Esophagus squamous epithelium (tissue), 5 donors: ENCODE measurements at regions not wholly inside any gene's neighbourhood (a gene's known extent, or its start where the extent isn't known, plus 50 kb on each side); places are given as distances from the start of the nearest gene placed in this dataset.
A peak's percentile ranks its signal among the peaks of the same experiment; 100 is the strongest.

ENCODE experiments used
- DNase-seq: peaks from one replicate; lab custom pipeline; 2025; lab: John Stamatoyannopoulos, UW
- H3K27ac ChIP-seq, 4 donors: fragments of 200-600 bp; sonication (generic); one replicate each; pipeline ENCODE4 v1.5.1; 2016 to 2019; ENCODE audit warnings: mild to moderate bottlenecking in 1 of 4
- H3K27me3 ChIP-seq, 4 donors: fragments of 200-600 bp; sonication (generic); 1 replicate in 3 of 4; 2 replicates in 1 of 4; pipeline versions ENCODE4 v1.5.1 to v1.6.0; 2017 to 2021; ENCODE audit warnings: antibody characterized with exemption in 1 of 4
- H3K36me3 ChIP-seq, 3 donors: fragments of 200-600 bp; sonication (generic); one replicate each; pipeline ENCODE4 v1.5.1; 2016 to 2019
- H3K4me1 ChIP-seq, 3 donors: fragments of 200-600 bp; sonication (generic); one replicate each; pipeline ENCODE4 v1.5.1; 2017 to 2019
- H3K4me3 ChIP-seq, 4 donors: fragments of 200-600 bp; sonication (generic); 1 replicate in 3 of 4; 2 replicates in 1 of 4; pipeline ENCODE4 v1.5.1; 2016 to 2019; ENCODE audit warnings: mild to moderate bottlenecking in 2 of 4, moderate library complexity in 1 of 4
- H3K9me3 ChIP-seq, 3 donors: fragments of 200-600 bp; sonication (generic); one replicate each; pipeline ENCODE4 v1.5.1; 2016 to 2019
- CTCF ChIP-seq, 6 experiments: fragments of 450-650 bp in 4 of 6; fragments of 200-600 bp in 2 of 6; sonication (generic) in 2 of 6; IDR thresholded peaks; one replicate each; pipeline ENCODE4 v1.5.1; 2016 to 2019; ENCODE audit warnings: antibody characterized with exemption in 6 of 6, mild to moderate bottlenecking in 4 of 6, moderate library complexity in 4 of 6
- POLR2A ChIP-seq, 4 donors: fragments of 450-650 bp; IDR thresholded peaks; one replicate each; pipeline ENCODE4 v1.6.1; 2017; ENCODE audit warnings: antibody characterized with exemption in 4 of 4, mild to moderate bottlenecking in 4 of 4, moderate library complexity in 3 of 4
- WGBS, 2 donors: methylation state at CpG; one replicate each; pipeline ENCODE4 v1.1.5; 2018; 5-methylcytosine and 5-hydroxymethylcytosine counted together
- intact Hi-C: fragments of 100-400 bp; cut with DNase I; formaldehyde crosslinking; loops from one replicate; pipeline ENCODE4 v1.15.0; 2022
- donor health status: DM: yes; HTN: yes; CAD: no.

GRCh38 chr20:19945732-19946670 is 71.2 kb upstream of the NAA20 start:
- Histone ChIP-seq H3K4me3 (no peak overlapping the region), H3K4me1 (peaks cover 16 to 73% (median 45%) of the 10 kb centered on the region in 3 donors), H3K27me3 (no peaks in the 10 kb centered on the region), H3K9me3 (no peaks in the 10 kb centered on the region), H3K27ac (peak overlapping the region; percentile 64 to 80 (median 76)), H3K36me3 (peaks cover 0 to 43% (median 0%) of the 10 kb centered on the region in 3 donors)
- intact Hi-C loops, result no loop called here
- TF ChIP-seq POLR2A (IDR thresholded peaks at IDR 0.05), result no peak
- no peak for TF ChIP-seq CTCF (IDR thresholded peaks at IDR 0.05)
- WGBS, 2 donors, result 83 to 94% methylated on average over 10 to 12 of the region's 14 CpGs
- DNase-seq, result no peak

- DNase-seq, result no peak
- Histone ChIP-seq H3K36me3 (peaks cover 0 to 50% (median 0%) of the 10 kb centered on the region in 3 donors), H3K27ac (peak overlapping the region; percentile 13 to 76 (median 52)), H3K4me3 (no peak overlapping the region), H3K27me3 (no peaks in the 10 kb centered on the region), H3K4me1 (peaks cover 16 to 55% (median 41%) of the 10 kb centered on the region in 3 donors), H3K9me3 (no peaks in the 10 kb centered on the region)
- intact Hi-C loops, result no loop called here
- TF ChIP-seq CTCF (IDR thresholded peaks at IDR 0.05) (no peak), POLR2A (IDR thresholded peaks at IDR 0.05) (no peak)
- WGBS, 2 donors, result 54 to 73% methylated on average over 9 to 10 of the region's 10 CpGs
These were observed 69.4 kb upstream of the NAA20 start for GRCh38 chr20:19947611-19948264.

- Histone ChIP-seq H3K36me3 (peaks cover 0 to 64% (median 0%) of the 10 kb centered on the region in 3 donors), H3K27me3 (no peaks in the 10 kb centered on the region), H3K9me3 (no peaks in the 10 kb centered on the region), H3K4me1 (peaks cover 16 to 39% (median 27%) of the 10 kb centered on the region in 3 donors), H3K4me3 (no peak overlapping the region), H3K27ac (no peak overlapping the region)
- WGBS, 2 donors, result 84 to 88% methylated on average over 9 to 10 of the region's 10 CpGs
- no peak for DNase-seq
- intact Hi-C loops, result no loop called here
- TF ChIP-seq CTCF (IDR thresholded peaks at IDR 0.05) (no peak), POLR2A (IDR thresholded peaks at IDR 0.05) (no peak)
These were observed 67.8 kb upstream of the NAA20 start for GRCh38 chr20:19949195-19949867.

GRCh38 chr20:19950042-19950441 is 67.1 kb upstream of the NAA20 start:
- Histone ChIP-seq H3K4me3 (no peak overlapping the region), H3K36me3 (peaks cover 0 to 65% (median 0%) of the 10 kb centered on the region in 3 donors), H3K27ac (no peak overlapping the region), H3K27me3 (no peaks in the 10 kb centered on the region), H3K9me3 (no peaks in the 10 kb centered on the region), H3K4me1 (peaks cover 13 to 32% (median 20%) of the 10 kb centered on the region in 3 donors)
- DNase-seq, result no peak
- intact Hi-C loops, result no loop called here
- 87 to 89% methylated on average over 1 to 2 of the region's 2 CpGs for WGBS, 2 donors
- TF ChIP-seq CTCF (IDR thresholded peaks at IDR 0.05) (no peak), POLR2A (IDR thresholded peaks at IDR 0.05) (no peak)
